Prostate gland (tissue), 2 donors: ENCODE measurements at regions not wholly inside any gene's neighbourhood (a gene's known extent, or its start where the extent isn't known, plus 50 kb on each side); places are given as distances from the start of the nearest gene placed in this dataset.

Source experiments
- DNase-seq: peaks from one replicate; pipeline ENCODE4 v3.0.0-alpha.2; 2019; ENCODE audit warnings: low spot score
- H3K27ac ChIP-seq, 2 donors: fragments of 200-600 bp; sonication (generic); 2 replicates each; pipeline ENCODE4 v1.5.1; 2017 to 2019
- H3K27me3 ChIP-seq: fragments of 200-600 bp; sonication (generic); replicated peaks from 2 replicates; pipeline ENCODE4 v1.5.1; 2019; ENCODE audit not compliant: insufficient read depth
- H3K36me3 ChIP-seq, 2 donors: fragments of 200-600 bp; sonication (generic); 1 replicate in 1 of 2; 2 replicates in 1 of 2; pipeline versions ENCODE4 v1.5.1 to v1.8.1; 2017 to 2019
- H3K4me1 ChIP-seq: fragments of 200-600 bp; sonication (generic); replicated peaks from 2 replicates; pipeline ENCODE4 v1.5.1; 2019
- H3K4me3 ChIP-seq, 2 donors: fragments of 200-600 bp; sonication (generic); 2 replicates each; pipeline ENCODE4 v1.5.1; 2017 to 2019
- H3K9me3 ChIP-seq: fragments of 200-600 bp; sonication (generic); 2 replicates; pipeline ENCODE4 v1.5.1; 2017
- CTCF ChIP-seq, 4 experiments: fragments of 200-600 bp in 2 of 4; fragments of 450-650 bp in 2 of 4; sonication (generic) in 2 of 4; IDR thresholded peaks; 1 replicate in 3 of 4; 2 replicates in 1 of 4; pipeline ENCODE4 v1.5.1; 2016 to 2019; ENCODE audit warnings: antibody characterized with exemption in 4 of 4, mild to moderate bottlenecking in 2 of 4, moderate library complexity in 2 of 4
- POLR2A ChIP-seq: fragments of 450-650 bp; IDR thresholded peaks from one replicate; pipeline ENCODE4 v1.6.1; 2016; ENCODE audit warnings: antibody characterized with exemption, mild to moderate bottlenecking
- POLR2AphosphoS5 ChIP-seq: sonication (generic); formaldehyde crosslinking; IDR thresholded peaks from one replicate; pipeline ENCODE4 v1.6.1; 2017; ENCODE audit warnings: antibody characterized with exemption
- WGBS: methylation state at CpG from one replicate; pipeline ENCODE4 v1.1.5; 2018; 5-methylcytosine and 5-hydroxymethylcytosine counted together
- intact Hi-C: fragments of 100-400 bp; cut with DNase I; formaldehyde crosslinking; loops from one replicate; pipeline ENCODE4 v1.14.2; 2022

DNA sequence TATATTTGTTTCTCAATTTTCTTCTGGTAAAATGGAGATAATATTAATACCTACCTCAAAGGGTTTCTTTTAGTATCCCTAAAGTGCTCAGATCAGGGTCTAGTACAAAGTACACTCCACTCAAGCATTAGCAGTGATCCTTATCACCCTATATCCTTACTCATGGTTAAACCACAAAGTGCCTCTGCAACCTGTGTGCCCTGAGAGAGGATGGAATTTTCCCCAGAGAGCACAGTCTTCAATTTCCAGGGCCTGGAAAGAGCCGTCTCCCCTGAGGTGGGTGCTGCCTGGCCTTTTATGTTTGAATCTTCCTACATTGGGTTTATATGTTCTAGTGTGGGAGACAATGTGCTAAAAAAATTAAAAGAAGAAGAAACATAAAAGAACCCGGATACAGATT, 183.1 kb upstream of the FBXO33 start:
- Histone ChIP-seq H3K4me1 (no peaks in the 10 kb centered on the region), H3K36me3 (no peaks in the 10 kb centered on the region), H3K27ac (no peak overlapping the region), H3K4me3 (no peak overlapping the region), H3K27me3 (no peaks in the 10 kb centered on the region), H3K9me3 (no peaks in the 10 kb centered on the region)
- DNase-seq = no peak
- intact Hi-C loops = no loop called here
- TF ChIP-seq POLR2A (no peak), POLR2AphosphoS5 (no peak), CTCF (IDR thresholded peaks at IDR 0.05) (no peak)
- WGBS = 68% methylated on average over 2 of the region's 2 CpGs

DNA sequence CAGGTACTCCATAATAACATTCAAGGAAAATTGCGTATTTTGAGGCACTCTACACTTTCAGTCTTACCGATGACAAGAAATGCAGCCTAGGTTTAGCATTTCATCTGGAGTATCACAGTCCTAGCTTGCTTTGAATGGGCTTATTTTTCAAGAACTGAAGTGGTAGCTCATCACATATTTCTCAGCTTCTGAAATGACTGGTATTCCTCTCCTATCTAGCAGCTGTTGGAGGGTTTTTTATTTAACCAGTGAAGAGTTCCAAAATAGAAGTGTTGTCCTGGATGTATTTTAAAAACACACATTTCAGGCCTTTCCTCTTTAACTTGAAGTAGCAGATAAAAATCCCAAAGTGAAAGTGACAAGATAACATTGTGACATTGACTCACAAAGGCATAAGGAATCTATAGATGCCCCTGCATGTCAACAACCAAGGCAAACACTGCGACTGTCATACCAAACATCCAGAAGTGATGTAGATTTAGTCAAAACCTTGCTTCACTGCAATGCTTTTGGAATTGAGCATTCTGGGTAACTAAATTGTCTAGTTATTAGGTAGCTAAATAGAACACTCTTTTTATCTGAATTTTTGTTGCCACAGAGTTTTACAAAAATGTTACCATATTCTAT, 182.2 kb upstream of the FBXO33 start:
- H3K4me3 ChIP-seq = no peak overlapping the region
- WGBS = 61% methylated on average over 3 of the region's 3 CpGs
- H3K27me3 ChIP-seq = no peaks in the 10 kb centered on the region
- H3K36me3 ChIP-seq = no peaks in the 10 kb centered on the region
- no peaks in the 10 kb centered on the region for H3K4me1 ChIP-seq
- intact Hi-C loops = no loop called here
- TF ChIP-seq POLR2AphosphoS5 (no peak), POLR2A (no peak), CTCF (IDR thresholded peaks at IDR 0.05) (no peak)
- no peaks in the 10 kb centered on the region for H3K9me3 ChIP-seq
- H3K27ac ChIP-seq = no peak overlapping the region
- no peak for DNase-seq

GRCh38 chr14:39609119-39609518, 176.9 kb upstream of the FBXO33 start:
- H3K4me3 ChIP-seq = no peak overlapping the region
- TF ChIP-seq CTCF (IDR thresholded peaks at IDR 0.05) = no peak
- no peak for TF ChIP-seq POLR2A
- no peak for TF ChIP-seq POLR2AphosphoS5
- no peaks in the 10 kb centered on the region for H3K36me3 ChIP-seq
- intact Hi-C loops = no loop called here
- H3K27ac ChIP-seq = no peak overlapping the region
- no peak for DNase-seq
- H3K4me1 ChIP-seq = no peaks in the 10 kb centered on the region
- H3K27me3 ChIP-seq = no peaks in the 10 kb centered on the region
- H3K9me3 ChIP-seq = no peaks in the 10 kb centered on the region

DNA sequence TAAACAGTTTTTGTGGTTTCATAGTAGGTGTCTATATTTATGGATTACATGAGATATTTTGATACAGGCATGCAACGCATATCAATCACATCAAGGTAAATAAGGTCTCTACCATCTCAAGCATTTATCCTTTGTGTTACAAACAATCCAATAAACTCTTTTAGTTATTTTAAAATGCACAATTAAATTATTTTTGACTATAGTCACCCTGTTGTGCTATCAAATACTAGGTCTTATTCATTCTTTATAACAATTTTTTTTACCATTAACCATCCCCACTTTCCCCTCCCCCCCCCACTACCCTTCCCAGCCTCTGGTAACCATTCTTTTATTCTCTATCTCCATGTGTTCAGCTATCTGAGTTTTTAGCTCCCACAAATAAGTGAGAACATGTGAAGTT, 175.7 kb upstream of the FBXO33 start:
- H3K9me3 ChIP-seq = no peaks in the 10 kb centered on the region
- TF ChIP-seq CTCF (IDR thresholded peaks at IDR 0.05) (no peak), POLR2AphosphoS5 (no peak), POLR2A (no peak)
- DNase-seq = no peak
- no peak overlapping the region for H3K27ac ChIP-seq
- H3K4me3 ChIP-seq = no peak overlapping the region
- no peaks in the 10 kb centered on the region for H3K27me3 ChIP-seq
- intact Hi-C loops = no loop called here
- H3K4me1 ChIP-seq = no peaks in the 10 kb centered on the region
- no peaks in the 10 kb centered on the region for H3K36me3 ChIP-seq
- WGBS = 97% methylated on average over 1 of the region's 1 CpG

- Histone ChIP-seq H3K27ac (no peak overlapping the region), H3K27me3 (no peaks in the 10 kb centered on the region), H3K4me3 (no peak overlapping the region), H3K4me1 (no peaks in the 10 kb centered on the region), H3K9me3 (no peaks in the 10 kb centered on the region), H3K36me3 (no peaks in the 10 kb centered on the region)
- no peak for DNase-seq
- WGBS = 86% methylated on average over 1 of the region's 1 CpG
- intact Hi-C loops = no loop called here
- TF ChIP-seq CTCF (IDR thresholded peaks at IDR 0.05) (no peak), POLR2AphosphoS5 (no peak), POLR2A (no peak)
Measured at GRCh38 chr14:39603942-39604341, 171.7 kb upstream of the FBXO33 start.
